Brain microvascular endothelial cell (primary cell): ENCODE measurements at regions not wholly inside any gene's neighbourhood (a gene's known extent, or its start where the extent isn't known, plus 50 kb on each side); places are given as distances from the start of the nearest gene placed in this dataset.

Source experiments
- DNase-seq: peaks from one replicate; pipeline ENCODE4 v3.0.0-alpha.2; 2020
- H3K27ac ChIP-seq: fragments of 250-450 bp; sonication (Bioruptor Pico); 2 replicates; pipeline ENCODE4 v1.5.1; 2020; ENCODE audit warnings: mild to moderate bottlenecking, moderate library complexity
- H3K27me3 ChIP-seq: fragments of 250-450 bp; sonication (Bioruptor Pico); replicated peaks from 2 replicates; pipeline ENCODE4 v1.5.1; 2020; ENCODE audit warnings: mild to moderate bottlenecking
- H3K36me3 ChIP-seq: fragments of 250-450 bp; sonication (Bioruptor Pico); replicated peaks from 2 replicates; pipeline ENCODE4 v1.5.1; 2020; ENCODE audit warnings: mild to moderate bottlenecking
- H3K4me3 ChIP-seq: 2 replicates; pipeline ENCODE4 v1.5.1; 2011; ENCODE audit warnings: low read depth, mild to moderate bottlenecking, control low read depth, low read length, moderate library complexity
- in situ Hi-C: cut with HindIII; loops from 2 replicates; pipeline ENCODE4 v1.10.0; 2017; ENCODE audit warnings: low sequenced_read_pairs, low pct_ligation_motif_present
- TF ChIP-seq, protein P1 (sequence below): IDR thresholded peaks from 2 replicates; pipeline ENCODE4 v1.5.1; 2011; ENCODE audit warnings: low read depth, mild to moderate bottlenecking, moderate library complexity, low read length, control low read depth, inconsistent platforms; ENCODE audit errors: missing control alignments

GRCh38 chr6:18527836-18528743 is 140.9 kb downstream of the RNF144B start:
- Histone ChIP-seq H3K27ac (no peak overlapping the region), H3K27me3 (no peaks in the 10 kb centered on the region), H3K4me3 (no peak overlapping the region), H3K36me3 (no peaks in the 10 kb centered on the region)
- TF ChIP-seq, protein P1, sequence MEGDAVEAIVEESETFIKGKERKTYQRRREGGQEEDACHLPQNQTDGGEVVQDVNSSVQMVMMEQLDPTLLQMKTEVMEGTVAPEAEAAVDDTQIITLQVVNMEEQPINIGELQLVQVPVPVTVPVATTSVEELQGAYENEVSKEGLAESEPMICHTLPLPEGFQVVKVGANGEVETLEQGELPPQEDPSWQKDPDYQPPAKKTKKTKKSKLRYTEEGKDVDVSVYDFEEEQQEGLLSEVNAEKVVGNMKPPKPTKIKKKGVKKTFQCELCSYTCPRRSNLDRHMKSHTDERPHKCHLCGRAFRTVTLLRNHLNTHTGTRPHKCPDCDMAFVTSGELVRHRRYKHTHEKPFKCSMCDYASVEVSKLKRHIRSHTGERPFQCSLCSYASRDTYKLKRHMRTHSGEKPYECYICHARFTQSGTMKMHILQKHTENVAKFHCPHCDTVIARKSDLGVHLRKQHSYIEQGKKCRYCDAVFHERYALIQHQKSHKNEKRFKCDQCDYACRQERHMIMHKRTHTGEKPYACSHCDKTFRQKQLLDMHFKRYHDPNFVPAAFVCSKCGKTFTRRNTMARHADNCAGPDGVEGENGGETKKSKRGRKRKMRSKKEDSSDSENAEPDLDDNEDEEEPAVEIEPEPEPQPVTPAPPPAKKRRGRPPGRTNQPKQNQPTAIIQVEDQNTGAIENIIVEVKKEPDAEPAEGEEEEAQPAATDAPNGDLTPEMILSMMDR = peak; percentile 1
- in situ Hi-C loops = no loop called here
- no peak for DNase-seq

- no peak overlapping the region for H3K4me3 ChIP-seq
- no peaks in the 10 kb centered on the region for H3K36me3 ChIP-seq
- in situ Hi-C loops = no loop called here
- DNase-seq = no peak
- TF ChIP-seq, protein P1 = no peak
- no peak overlapping the region for H3K27ac ChIP-seq
- no peaks in the 10 kb centered on the region for H3K27me3 ChIP-seq
Observed at GRCh38 chr6:18530201-18530600, 143.1 kb downstream of the RNF144B start.

DNA sequence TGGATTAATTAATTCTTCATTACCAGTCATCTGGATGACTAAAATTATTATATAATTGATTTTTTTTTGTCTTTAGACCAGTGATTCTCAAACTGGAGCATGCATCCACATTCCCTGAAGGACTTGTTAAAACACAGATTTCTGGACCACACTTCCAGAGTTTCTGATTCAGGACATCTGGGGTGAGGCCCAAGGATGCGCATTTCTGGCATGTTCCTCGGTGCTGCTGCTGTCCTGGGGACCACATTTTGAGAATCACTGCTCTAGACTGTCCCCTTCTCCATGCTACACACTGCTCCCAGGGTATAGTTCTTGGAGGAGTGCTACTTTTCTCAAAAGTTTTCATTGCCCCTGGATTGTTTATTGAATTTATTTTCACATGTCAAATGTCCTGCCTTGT is 145.0 kb downstream of the RNF144B start:
- Histone ChIP-seq H3K36me3 (no peaks in the 10 kb centered on the region), H3K4me3 (no peak overlapping the region), H3K27ac (no peak overlapping the region), H3K27me3 (no peaks in the 10 kb centered on the region)
- TF ChIP-seq, protein P1 = no peak
- in situ Hi-C loops = no loop called here
- DNase-seq = no peak

DNA sequence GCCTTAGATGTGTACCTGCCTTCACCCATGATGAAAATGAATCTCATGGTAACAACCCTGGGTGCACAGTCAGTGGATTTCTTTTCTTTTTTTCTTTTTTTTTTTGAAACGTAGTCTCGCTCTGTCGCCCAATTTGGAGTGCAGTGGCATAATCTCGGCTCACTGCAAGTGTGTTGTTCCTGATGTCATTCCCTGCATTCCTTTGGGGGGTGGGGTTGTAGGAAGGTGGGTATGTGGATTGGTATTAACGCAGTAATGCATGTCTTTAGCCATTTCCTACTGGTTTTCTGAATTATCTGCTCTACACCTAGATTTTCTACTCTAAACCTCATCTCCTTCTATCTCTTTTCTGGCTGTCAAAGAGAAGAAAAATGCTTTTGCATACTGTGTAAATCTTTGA is 146.6 kb downstream of the RNF144B start:
- DNase-seq = no peak
- Histone ChIP-seq H3K27me3 (no peaks in the 10 kb centered on the region), H3K27ac (no peak overlapping the region), H3K4me3 (no peak overlapping the region), H3K36me3 (no peaks in the 10 kb centered on the region)
- TF ChIP-seq, protein P1 = no peak
- in situ Hi-C loops = no loop called here

GRCh38 chr6:18536591-18537055 is 149.5 kb downstream of the RNF144B start:
- in situ Hi-C loops = no loop called here
- Histone ChIP-seq H3K4me3 (no peak overlapping the region), H3K27ac (no peak overlapping the region), H3K36me3 (no peaks in the 10 kb centered on the region), H3K27me3 (no peaks in the 10 kb centered on the region)
- TF ChIP-seq, protein P1 = no peak
- DNase-seq = no peak
